Endothelial cell of umbilical vein (primary cell): ENCODE measurements at regions not wholly inside any gene's neighbourhood (a gene's known extent, or its start where the extent isn't known, plus 50 kb on each side); places are given as distances from the start of the nearest gene placed in this dataset.

Experiments
- BruUV-seq: library from RNA; stranded (reverse); fragments of 400-500 nt; replicated peaks from 2 replicates; lab custom pipeline; 2021; lab: Mats Ljungman, UMichigan
- CTCF ChIA-PET: fragments of 300-600, 350-600 bp; sonication (Branson Sonifier 250); formaldehyde crosslinking; loops from one replicate; lab custom pipeline; 2021; ENCODE audit warnings: antibody characterized with exemption, inconsistent platforms; lab: Charles Lee
- POLR2A ChIA-PET: fragments of 300-600, 350-600 bp; sonication (Branson Sonifier 250); formaldehyde crosslinking; loops from one replicate; lab custom pipeline; 2021; ENCODE audit warnings: antibody characterized with exemption, inconsistent platforms; lab: Charles Lee
- DNase-seq: peaks from one replicate; pipeline ENCODE4 v3.0.0-alpha.2; 2011; ENCODE audit warnings: low read depth, low spot score
- FAIRE-seq: peaks from 2 replicates; lab custom pipeline; 2011; peaks lifted over from hg19 to GRCh38; lab: Jason Lieb, UNC
- H2AFZ ChIP-seq: 2 replicates; pipeline ENCODE4 v1.6.0; 2012; ENCODE audit warnings: low read depth, low read length, control low read depth, inconsistent platforms
- H3K27ac ChIP-seq: 2 replicates; pipeline ENCODE4 v1.5.1; 2011; ENCODE audit warnings: low read depth, mild to moderate bottlenecking, control low read depth, low read length, moderate library complexity; ENCODE audit not compliant: insufficient read depth
- H3K27me3 ChIP-seq, 2 experiments: 2 replicates each; pipeline versions ENCODE4 v1.6.0 to v1.6.1; 2011; ENCODE audit warnings: low read length in 2 of 2, mixed read lengths in 1 of 2; ENCODE audit not compliant: control insufficient read depth in 2 of 2, insufficient read depth in 2 of 2
- H3K36me3 ChIP-seq, 2 experiments: 2 replicates in 1 of 2; 3 replicates in 1 of 2; pipeline ENCODE4 v1.5.1; 2011; ENCODE audit warnings: low read length in 2 of 2, mild to moderate bottlenecking in 1 of 2, moderate library complexity in 1 of 2; ENCODE audit not compliant: control insufficient read depth in 2 of 2, insufficient read depth in 2 of 2; ENCODE audit errors: extremely low read depth in 1 of 2
- H3K4me1 ChIP-seq: 3 replicates; pipeline ENCODE4 v1.5.1; 2011; ENCODE audit warnings: mild to moderate bottlenecking, low read length; ENCODE audit not compliant: control insufficient read depth, insufficient read depth; ENCODE audit errors: extremely low read depth
- H3K4me2 ChIP-seq: 2 replicates; pipeline ENCODE4 v1.6.1; 2011; ENCODE audit warnings: low read length, control low read depth, mixed read lengths; ENCODE audit not compliant: insufficient read depth
- H3K4me3 ChIP-seq, 3 experiments: fragments of 200-600 bp in 1 of 3; sonication (generic), shearing (Covaris generic) in 1 of 3; replicated peaks in 1 of 3; 2 replicates each; pipeline ENCODE4 v1.5.1; 2011 to 2016; ENCODE audit warnings: control low read depth in 3 of 3, low read length in 3 of 3, mild to moderate bottlenecking in 2 of 3, inconsistent platforms in 1 of 3, low read depth in 1 of 3, moderate library complexity in 1 of 3; ENCODE audit not compliant: insufficient read depth in 1 of 3
- H3K79me2 ChIP-seq: 2 replicates; pipeline ENCODE4 v1.6.0; 2012; ENCODE audit warnings: low read length, inconsistent platforms; ENCODE audit not compliant: control insufficient read depth, insufficient read depth
- H3K9ac ChIP-seq: replicated peaks from 2 replicates; pipeline ENCODE3; 2011; ENCODE audit warnings: low read length, control low read depth; ENCODE audit not compliant: insufficient read depth; ENCODE audit errors: extremely low read depth
- H3K9me1 ChIP-seq: replicated peaks from 3 replicates; pipeline ENCODE4 v1.6.0; 2011; ENCODE audit warnings: mild to moderate bottlenecking, low read length; ENCODE audit not compliant: control insufficient read depth, insufficient read depth; ENCODE audit errors: extremely low read depth
- H3K9me3 ChIP-seq: replicated peaks from 2 replicates; pipeline ENCODE4 v1.5.1; 2012; ENCODE audit warnings: low read length, inconsistent platforms; ENCODE audit not compliant: control insufficient read depth, insufficient read depth
- H4K20me1 ChIP-seq: replicated peaks from 2 replicates; pipeline ENCODE3; 2011; ENCODE audit warnings: mild to moderate bottlenecking, low read length; ENCODE audit not compliant: control insufficient read depth, insufficient read depth; ENCODE audit errors: extremely low read depth
- EZH2 ChIP-seq: IDR thresholded peaks from 2 replicates; pipeline ENCODE4 v1.6.1; 2012; ENCODE audit warnings: borderline replicate concordance, low read depth, mild to moderate bottlenecking, moderate library complexity, low read length, inconsistent platforms; ENCODE audit not compliant: severe bottlenecking
- FOS ChIP-seq: IDR thresholded peaks from 2 replicates; pipeline ENCODE4 v1.6.1; 2011; ENCODE audit warnings: mild to moderate bottlenecking, low read length, moderate library complexity, borderline replicate concordance; ENCODE audit not compliant: insufficient read depth
- GATA2 ChIP-seq: IDR thresholded peaks from 2 replicates; pipeline ENCODE4 v1.7.0; 2011; ENCODE audit warnings: low read depth, mild to moderate bottlenecking, moderate library complexity, mixed read lengths, low read length; ENCODE audit not compliant: insufficient read length, insufficient read depth
- JUN ChIP-seq: IDR thresholded peaks from 2 replicates; pipeline ENCODE4 v1.6.1; 2011; ENCODE audit warnings: borderline replicate concordance, low read depth; ENCODE audit not compliant: insufficient read length, insufficient read depth
- MAX ChIP-seq: IDR thresholded peaks from 2 replicates; pipeline ENCODE4 v1.6.1; 2011; ENCODE audit not compliant: insufficient read depth, insufficient read length
- MYC ChIP-seq: IDR thresholded peaks from one replicate; pipeline ENCODE4 v1.6.1; 2011; ENCODE audit warnings: mild to moderate bottlenecking, low read depth, low read length
- POLR2A ChIP-seq: IDR thresholded peaks from 2 replicates; pipeline ENCODE4 v1.6.1; 2012; ENCODE audit warnings: low read depth, mild to moderate bottlenecking, control low read depth, low read length
- POLR2AphosphoS5 ChIP-seq: IDR thresholded peaks from 2 replicates; pipeline ENCODE4 v1.6.1; 2012; ENCODE audit warnings: low read depth, mild to moderate bottlenecking, control low read depth, low read length, moderate library complexity; ENCODE audit not compliant: insufficient read depth
- dilution Hi-C: fragments of 300-500 bp; cut with MboI; formaldehyde crosslinking; loops from one replicate; pipeline ENCODE4 v1.15.0; 2019; ENCODE audit warnings: low sequenced_read_pairs; ENCODE audit not compliant: extremely low pct_ligation_motif_present
- intact Hi-C: fragments of 100-400 bp; cut with micrococcal nuclease; formaldehyde crosslinking; loops from one replicate; pipeline ENCODE4 v1.10.0; 2022
- TF ChIP-seq, protein P1 (sequence below), 2 donors: IDR thresholded peaks; 1 replicate in 1 of 2; 2 replicates in 1 of 2; pipeline ENCODE4 v1.5.1; 2011; ENCODE audit warnings: low read length in 2 of 2, mild to moderate bottlenecking in 2 of 2, moderate library complexity in 2 of 2, control low read depth in 1 of 2, inconsistent platforms in 1 of 2, low read depth in 1 of 2; ENCODE audit not compliant: insufficient read depth in 1 of 2; ENCODE audit errors: extremely low read depth in 1 of 2

GRCh38 chr5:9852671-9853070 lies 222.5 kb upstream of the TAS2R1 start:
- Histone ChIP-seq H3K27me3 (no peaks in the 10 kb centered on the region), H4K20me1 (no peaks in the 10 kb centered on the region), H2AFZ (no peak overlapping the region), H3K9ac (no peak overlapping the region), H3K36me3 (no peaks in the 10 kb centered on the region), H3K4me3 (no peak overlapping the region), H3K9me3 (peaks cover 3% of the 10 kb centered on the region), H3K27ac (no peak overlapping the region), H3K79me2 (no peaks in the 10 kb centered on the region), H3K4me1 (no peaks in the 10 kb centered on the region), H3K9me1 (no peaks in the 10 kb centered on the region), H3K4me2 (no peak overlapping the region)
- ChIA-PET POLR2A (no interaction called here), CTCF (no interaction called here)
- TF ChIP-seq JUN (no peak), MAX (no peak), POLR2A (no peak), FOS (no peak), MYC (no peak)
- intact Hi-C loops (no loop called here), dilution Hi-C loops (no loop called here)
- FAIRE-seq, result no peak
- BruUV-seq, result no TSS peak
- DNase-seq, result no peak

DNA sequence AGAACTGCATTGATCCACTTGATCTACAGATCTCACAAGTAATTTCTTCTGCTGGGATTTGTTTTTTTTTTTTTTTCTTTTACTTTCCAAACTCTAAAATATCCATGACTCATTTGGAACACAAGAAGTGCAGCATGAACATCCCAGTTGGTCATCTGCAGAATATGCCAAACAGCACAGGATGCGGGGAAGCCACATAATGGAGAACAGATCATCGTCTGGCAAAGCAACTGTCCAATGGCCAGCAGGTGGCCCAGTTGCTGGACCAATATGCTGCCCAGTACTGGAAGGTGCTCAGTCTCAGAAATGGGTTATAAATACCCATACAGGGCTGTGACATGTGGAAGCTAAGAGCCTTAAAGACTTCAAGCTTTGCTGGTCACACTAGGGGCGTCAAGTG lies 221.3 kb upstream of the TAS2R1 start:
- intact Hi-C loops, result no loop called here
- H2AFZ ChIP-seq, result no peak overlapping the region

More for the DNA sequence above, 221.3 kb upstream of the TAS2R1 start:
- no TSS peak for BruUV-seq
- TF ChIP-seq, protein P1, sequence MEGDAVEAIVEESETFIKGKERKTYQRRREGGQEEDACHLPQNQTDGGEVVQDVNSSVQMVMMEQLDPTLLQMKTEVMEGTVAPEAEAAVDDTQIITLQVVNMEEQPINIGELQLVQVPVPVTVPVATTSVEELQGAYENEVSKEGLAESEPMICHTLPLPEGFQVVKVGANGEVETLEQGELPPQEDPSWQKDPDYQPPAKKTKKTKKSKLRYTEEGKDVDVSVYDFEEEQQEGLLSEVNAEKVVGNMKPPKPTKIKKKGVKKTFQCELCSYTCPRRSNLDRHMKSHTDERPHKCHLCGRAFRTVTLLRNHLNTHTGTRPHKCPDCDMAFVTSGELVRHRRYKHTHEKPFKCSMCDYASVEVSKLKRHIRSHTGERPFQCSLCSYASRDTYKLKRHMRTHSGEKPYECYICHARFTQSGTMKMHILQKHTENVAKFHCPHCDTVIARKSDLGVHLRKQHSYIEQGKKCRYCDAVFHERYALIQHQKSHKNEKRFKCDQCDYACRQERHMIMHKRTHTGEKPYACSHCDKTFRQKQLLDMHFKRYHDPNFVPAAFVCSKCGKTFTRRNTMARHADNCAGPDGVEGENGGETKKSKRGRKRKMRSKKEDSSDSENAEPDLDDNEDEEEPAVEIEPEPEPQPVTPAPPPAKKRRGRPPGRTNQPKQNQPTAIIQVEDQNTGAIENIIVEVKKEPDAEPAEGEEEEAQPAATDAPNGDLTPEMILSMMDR (IDR thresholded peaks at IDR 0.05; ENCODE audit: extremely low read depth in 1 of 2, insufficient read depth in 1 of 2, low read depth in 1 of 2, low read length in 2 of 2), result no peak
- no peak for TF ChIP-seq MAX
- TF ChIP-seq EZH2, result no peak
- TF ChIP-seq JUN, result no peak
- TF ChIP-seq POLR2A, result no peak
- TF ChIP-seq FOS, result no peak
- TF ChIP-seq POLR2AphosphoS5, result no peak
- TF ChIP-seq GATA2, result no peak
- no peak for TF ChIP-seq MYC
- Histone ChIP-seq H3K36me3 (no peaks in the 10 kb centered on the region), H3K9me3 (peaks cover 2% of the 10 kb centered on the region), H4K20me1 (no peaks in the 10 kb centered on the region), H3K9ac (no peak overlapping the region), H3K27me3 (no peaks in the 10 kb centered on the region), H3K4me2 (no peak overlapping the region), H3K9me1 (no peaks in the 10 kb centered on the region), H3K79me2 (no peaks in the 10 kb centered on the region), H3K4me1 (no peaks in the 10 kb centered on the region), H3K27ac (no peak overlapping the region), H3K4me3 (no peak overlapping the region)
- DNase-seq (no peak), FAIRE-seq (no peak)
- dilution Hi-C loops, result no loop called here
- ChIA-PET CTCF (no interaction called here), POLR2A (no interaction called here)
